Kidney epithelial cell (primary cell): ENCODE measurements at regions not wholly inside any gene's neighbourhood (a gene's known extent, or its start where the extent isn't known, plus 50 kb on each side); places are given as distances from the start of the nearest gene placed in this dataset.

Experiments
- DNase-seq: peaks from one replicate; pipeline ENCODE4 v3.0.0-alpha.2; 2010; ENCODE audit warnings: low read depth
- H3K27me3 ChIP-seq: 2 replicates; pipeline ENCODE4 v1.6.0; 2011; ENCODE audit warnings: low read length; ENCODE audit not compliant: control insufficient read depth, insufficient read depth
- H3K36me3 ChIP-seq: 2 replicates; pipeline ENCODE4 v1.5.1; 2011; ENCODE audit warnings: low read length; ENCODE audit not compliant: control insufficient read depth, insufficient read depth
- H3K4me3 ChIP-seq: 2 replicates; pipeline ENCODE4 v1.5.1; 2011; ENCODE audit warnings: low read depth, mild to moderate bottlenecking, control low read depth, low read length
- TF ChIP-seq, protein P1 (sequence below): IDR thresholded peaks from 2 replicates; pipeline ENCODE4 v1.5.1; 2011; ENCODE audit warnings: mild to moderate bottlenecking, moderate library complexity, low read length, control low read depth, inconsistent platforms; ENCODE audit not compliant: insufficient read depth, poor library complexity, severe bottlenecking

DNA sequence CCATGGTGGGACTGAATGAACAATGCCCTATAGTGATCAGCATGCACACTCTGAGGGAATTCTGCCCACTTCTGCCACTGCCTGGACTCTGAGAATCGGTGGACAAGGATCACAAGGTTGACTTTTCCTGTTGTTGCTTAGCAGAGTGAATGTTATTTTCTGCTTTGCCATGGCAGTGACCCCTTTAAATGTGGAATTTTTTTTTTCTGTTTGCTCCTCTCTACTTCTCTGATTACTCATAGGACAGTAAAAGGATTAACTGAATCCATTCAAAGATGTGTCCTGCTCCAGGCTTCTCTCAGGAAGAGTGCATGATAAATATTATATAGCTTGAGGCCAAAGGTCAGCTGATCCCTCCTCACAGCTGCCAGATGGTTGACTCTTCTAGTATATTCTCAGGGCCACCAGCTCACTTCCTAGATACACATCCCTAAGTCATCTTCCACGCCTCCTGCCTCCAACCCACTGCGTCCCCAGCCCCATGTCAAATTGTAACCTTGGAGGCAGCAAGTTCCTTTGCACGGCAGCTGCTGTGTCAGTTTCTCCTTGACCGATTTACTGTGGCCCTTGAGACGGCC lies 74.0 kb upstream of the RALGPS2 start:
- DNase-seq: no peak
- Histone ChIP-seq H3K4me3 (no peak overlapping the region), H3K36me3 (no peaks in the 10 kb centered on the region), H3K27me3 (no peaks in the 10 kb centered on the region)
- TF ChIP-seq, protein P1, sequence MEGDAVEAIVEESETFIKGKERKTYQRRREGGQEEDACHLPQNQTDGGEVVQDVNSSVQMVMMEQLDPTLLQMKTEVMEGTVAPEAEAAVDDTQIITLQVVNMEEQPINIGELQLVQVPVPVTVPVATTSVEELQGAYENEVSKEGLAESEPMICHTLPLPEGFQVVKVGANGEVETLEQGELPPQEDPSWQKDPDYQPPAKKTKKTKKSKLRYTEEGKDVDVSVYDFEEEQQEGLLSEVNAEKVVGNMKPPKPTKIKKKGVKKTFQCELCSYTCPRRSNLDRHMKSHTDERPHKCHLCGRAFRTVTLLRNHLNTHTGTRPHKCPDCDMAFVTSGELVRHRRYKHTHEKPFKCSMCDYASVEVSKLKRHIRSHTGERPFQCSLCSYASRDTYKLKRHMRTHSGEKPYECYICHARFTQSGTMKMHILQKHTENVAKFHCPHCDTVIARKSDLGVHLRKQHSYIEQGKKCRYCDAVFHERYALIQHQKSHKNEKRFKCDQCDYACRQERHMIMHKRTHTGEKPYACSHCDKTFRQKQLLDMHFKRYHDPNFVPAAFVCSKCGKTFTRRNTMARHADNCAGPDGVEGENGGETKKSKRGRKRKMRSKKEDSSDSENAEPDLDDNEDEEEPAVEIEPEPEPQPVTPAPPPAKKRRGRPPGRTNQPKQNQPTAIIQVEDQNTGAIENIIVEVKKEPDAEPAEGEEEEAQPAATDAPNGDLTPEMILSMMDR: no peak

- no peak for DNase-seq
- TF ChIP-seq, protein P1: no peak
- H3K4me3 ChIP-seq: no peak overlapping the region
- H3K27me3 ChIP-seq: no peaks in the 10 kb centered on the region
- H3K36me3 ChIP-seq: no peaks in the 10 kb centered on the region
These were observed 73.3 kb upstream of the RALGPS2 start for GRCh38 chr1:178651742-178652141.

GRCh38 chr1:178652506-178653490 lies 72.2 kb upstream of the RALGPS2 start:
- Histone ChIP-seq H3K27me3 (no peaks in the 10 kb centered on the region), H3K4me3 (no peak overlapping the region), H3K36me3 (no peaks in the 10 kb centered on the region)
- DNase-seq: no peak
- TF ChIP-seq, protein P1: no peak

GRCh38 chr1:178659789-178660208 lies 65.2 kb upstream of the RALGPS2 start:
- Histone ChIP-seq H3K4me3 (no peak overlapping the region), H3K27me3 (no peaks in the 10 kb centered on the region), H3K36me3 (no peaks in the 10 kb centered on the region)
- TF ChIP-seq, protein P1: no peak
- no peak for DNase-seq

GRCh38 chr1:178660461-178660860 lies 64.6 kb upstream of the RALGPS2 start:
- H3K4me3 ChIP-seq: no peak overlapping the region
- H3K27me3 ChIP-seq: no peaks in the 10 kb centered on the region
- DNase-seq: no peak
- no peaks in the 10 kb centered on the region for H3K36me3 ChIP-seq
- TF ChIP-seq, protein P1: no peak
